HG02588 (cell line): ENCODE measurements at regions not wholly inside any gene's neighbourhood (a gene's known extent, or its start where the extent isn't known, plus 50 kb on each side); places are given as distances from the start of the nearest gene placed in this dataset.
"Not testable (repeated sequence)": the region's sequence is repeated elsewhere in the genome, so short reads cannot be mapped to it uniquely, and the experiment has no call there.

ENCODE experiments used
- ATAC-seq: cut with Tn5 transposase; IDR thresholded peaks from one replicate; pipeline ENCODE4 v1.9.1; 2021; ENCODE audit warnings: mild to moderate bottlenecking, moderate library complexity; ENCODE audit not compliant: unreplicated experiment

DNA sequence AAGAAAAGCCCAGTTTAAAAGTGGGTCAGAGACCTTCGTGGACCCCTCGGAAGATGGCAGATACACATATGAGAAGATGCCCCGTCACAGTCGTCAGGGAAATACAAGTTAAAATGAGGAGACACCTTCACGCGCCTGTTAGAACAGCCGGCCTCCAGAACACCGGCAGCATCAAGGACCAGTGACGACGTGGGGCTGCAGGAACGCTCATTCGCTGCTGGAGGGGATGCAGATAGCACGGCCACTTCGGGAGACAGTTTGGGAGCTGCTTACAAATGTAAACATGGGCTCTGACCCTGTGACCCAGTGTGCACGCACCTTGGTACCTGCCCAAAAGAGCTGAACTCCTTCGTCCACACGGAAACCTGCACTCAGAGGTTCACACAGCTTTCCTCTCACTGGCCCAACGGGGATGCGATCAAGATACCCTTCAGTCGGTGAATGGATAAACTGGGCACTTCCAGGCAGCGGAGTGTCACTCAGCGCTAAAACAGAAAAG lies 83.7 kb upstream of the CTDP1 start:
- ATAC-seq: no peak

DNA sequence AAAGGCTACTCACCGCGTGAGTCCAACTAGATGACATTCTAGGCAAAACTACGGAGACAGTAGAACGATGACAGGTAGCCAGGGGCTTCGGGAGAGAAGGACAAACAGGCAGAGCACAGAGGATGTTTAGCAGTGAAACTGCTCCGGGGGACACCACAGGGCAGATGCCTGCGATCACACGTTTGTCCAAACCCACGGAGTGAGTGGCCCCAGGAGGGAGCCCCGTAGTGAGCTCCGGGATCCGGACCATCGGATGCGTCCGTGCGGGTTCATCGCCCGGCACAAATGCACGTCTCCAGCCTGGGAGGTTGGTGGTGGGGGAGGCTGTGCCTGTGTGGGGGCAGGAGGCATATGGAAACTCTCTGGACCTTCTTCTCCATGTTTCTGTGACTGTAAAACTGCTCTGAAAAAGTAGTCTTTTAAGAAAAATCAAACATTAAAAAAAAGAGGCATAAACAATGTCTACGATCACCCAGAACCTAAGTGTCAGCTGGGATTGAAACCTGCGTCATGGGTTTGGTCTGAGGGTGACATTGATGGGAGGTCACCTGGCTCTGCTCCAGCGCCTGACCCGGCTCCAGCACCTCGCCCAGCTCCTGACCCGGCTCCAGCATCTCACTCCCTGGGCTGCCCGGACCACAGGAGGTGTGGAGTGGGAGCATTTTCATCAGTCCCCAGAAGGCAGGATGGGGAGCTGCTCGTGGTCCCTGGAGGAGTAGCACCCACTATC lies 83.0 kb upstream of the CTDP1 start:
- ATAC-seq: no peak

DNA sequence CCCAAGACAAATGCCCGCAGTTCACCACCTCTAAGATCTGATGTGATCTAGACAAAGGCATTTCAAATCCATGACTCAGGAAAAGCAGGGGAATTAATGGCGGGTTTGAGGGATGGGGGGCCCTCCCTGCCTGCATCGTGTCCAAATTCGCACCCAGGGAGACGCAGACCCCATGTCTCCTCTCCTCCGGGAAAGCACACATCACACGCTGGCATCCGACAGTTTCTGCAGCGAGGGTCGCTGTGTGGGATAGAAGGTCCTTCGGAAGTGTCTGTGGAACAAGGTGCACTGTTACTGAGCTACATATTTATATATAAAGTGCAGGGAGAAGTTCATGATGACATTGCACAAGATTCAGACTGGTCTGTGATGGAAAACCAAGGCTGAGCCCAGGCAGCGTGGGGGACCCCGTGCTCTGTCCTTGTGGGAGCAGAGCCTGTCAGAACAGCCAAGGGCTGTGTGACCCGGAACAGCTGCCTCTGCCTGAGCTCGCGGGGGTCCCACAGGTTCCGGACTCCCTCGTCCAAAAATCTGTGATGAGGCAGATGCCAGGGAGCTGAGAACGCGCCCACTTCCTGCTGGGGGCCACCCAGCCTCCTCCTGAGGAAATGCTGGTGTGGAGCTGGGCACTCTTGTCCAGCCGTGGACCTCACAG lies 82.3 kb upstream of the CTDP1 start:
- no peak for ATAC-seq

DNA sequence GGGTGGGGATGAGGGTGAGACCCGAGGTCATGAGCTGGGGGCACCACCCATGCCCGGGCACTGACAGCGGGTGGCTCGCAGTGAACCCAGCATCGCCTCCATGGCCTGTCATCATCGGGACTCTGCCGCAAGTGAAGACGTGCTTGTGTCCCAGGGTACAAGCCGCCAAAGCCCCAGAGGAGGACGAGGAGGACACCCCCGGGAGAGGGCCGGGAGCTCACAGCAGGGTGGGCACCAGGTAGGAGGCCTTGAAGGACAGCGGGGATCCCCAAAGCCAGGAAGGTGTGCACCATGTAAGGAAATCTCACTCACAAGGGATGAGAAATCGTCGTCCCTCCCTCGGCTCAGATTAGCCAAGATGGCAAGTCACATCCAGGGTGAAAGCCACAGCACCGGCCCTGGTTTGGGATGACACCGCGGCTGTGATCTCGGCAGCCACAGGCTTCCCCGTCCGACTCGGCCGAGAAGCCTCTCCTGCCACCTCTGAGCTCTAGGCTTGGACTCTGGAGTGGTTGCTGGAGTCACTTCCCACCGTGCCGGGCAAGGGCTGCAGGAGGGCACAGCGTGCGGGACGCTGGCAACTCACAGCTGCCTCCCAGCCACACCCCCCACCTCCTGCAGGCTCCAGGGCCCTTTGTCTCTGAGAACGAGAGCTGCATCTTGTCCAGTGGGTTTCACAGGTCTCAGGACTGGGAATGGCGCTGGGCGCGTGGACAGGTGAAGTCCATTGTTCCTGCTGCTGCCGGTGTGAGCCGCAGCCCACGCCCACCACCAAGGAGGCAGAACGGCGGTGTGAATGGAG lies 81.6 kb upstream of the CTDP1 start:
- ATAC-seq: no peak

DNA sequence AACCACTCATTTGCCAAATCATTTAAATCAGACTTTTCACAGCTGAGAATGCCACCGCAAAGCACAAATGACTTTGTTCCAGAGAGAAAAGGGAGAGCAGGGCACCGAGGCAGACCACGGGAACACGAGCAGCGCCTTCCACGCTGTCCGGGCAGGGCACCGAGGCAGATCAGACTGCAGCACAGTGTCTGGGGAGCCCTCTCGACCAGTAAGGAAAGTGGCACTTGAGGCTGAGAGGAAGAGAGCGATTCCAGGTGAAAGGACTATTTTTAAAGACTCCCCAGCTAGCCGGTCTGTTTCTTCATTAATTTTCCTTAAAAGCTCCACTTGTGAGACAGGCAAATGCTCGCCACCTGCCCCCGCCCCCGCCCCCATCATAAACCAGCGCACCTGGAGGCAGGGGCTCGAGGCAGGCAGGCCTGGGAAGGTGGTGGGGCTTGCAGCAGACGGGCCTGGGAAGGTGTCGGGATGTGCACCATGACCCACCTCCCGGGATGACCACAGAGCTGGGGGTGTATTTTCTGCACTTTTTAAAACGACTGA lies 80.9 kb upstream of the CTDP1 start:
- no peak for ATAC-seq

DNA sequence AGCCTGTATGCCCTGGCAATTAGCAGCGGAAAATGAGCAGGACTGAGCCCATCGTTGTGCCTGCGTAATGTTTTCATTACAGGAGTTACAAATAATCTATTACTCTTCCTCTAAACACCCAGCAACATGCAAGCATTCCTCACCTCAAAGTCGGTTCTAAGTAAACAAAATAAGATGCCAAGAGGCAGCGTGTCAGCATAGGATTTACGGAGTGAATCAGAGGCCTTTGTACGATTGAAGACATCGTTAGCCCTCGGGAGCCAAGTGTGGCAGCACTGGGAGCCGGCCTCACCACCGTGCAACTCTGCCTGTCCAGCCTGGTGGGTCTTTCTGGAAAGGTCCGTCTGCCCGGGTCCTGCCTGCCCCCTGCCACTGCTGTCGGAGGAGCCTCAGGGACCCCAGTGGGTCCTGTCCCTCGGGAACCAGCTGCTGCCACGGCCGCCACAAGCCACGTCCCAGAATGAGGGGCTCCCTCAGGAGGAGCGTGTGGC lies 80.1 kb upstream of the CTDP1 start:
- ATAC-seq: no peak

DNA sequence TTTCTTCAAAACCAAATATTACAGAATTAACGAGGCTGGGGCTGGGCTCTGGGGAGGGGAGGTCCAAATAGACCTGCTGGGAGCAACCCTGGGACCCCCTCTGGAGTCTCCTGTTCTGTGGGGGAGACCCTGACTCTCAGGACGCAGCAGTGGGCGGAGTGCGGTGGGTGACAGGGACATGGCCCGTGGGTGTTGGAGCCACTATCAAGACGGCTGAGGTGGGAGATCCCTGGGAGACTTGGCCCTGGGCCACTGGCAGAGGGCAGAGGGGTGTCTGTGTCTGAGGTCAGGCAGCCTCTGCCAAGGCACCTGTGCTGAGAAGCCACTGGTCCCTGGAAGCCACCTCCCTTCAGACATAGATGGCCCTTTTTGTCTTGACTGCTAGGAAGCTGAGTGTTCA lies 79.5 kb upstream of the CTDP1 start:
- no peak for ATAC-seq

DNA sequence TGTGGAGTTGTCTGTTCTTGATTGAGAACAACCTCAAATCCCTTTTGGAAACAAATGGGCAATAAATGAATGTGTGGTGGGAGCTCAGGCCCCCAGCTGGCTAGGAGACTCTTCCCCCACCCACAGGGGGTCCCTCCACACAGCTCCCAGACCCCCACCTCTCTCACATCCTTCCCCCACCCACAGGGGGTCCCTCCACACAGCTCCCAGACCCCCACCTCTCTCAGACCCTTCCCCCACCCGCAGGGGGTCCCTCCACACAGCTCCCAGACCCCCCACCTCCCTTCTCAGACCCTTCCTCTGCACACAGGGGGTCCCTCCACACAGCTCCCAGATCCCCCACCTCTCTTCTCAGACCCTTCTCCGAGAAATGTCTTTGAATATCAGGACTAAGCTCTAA lies 79.0 kb upstream of the CTDP1 start:
- ATAC-seq: no peak

DNA sequence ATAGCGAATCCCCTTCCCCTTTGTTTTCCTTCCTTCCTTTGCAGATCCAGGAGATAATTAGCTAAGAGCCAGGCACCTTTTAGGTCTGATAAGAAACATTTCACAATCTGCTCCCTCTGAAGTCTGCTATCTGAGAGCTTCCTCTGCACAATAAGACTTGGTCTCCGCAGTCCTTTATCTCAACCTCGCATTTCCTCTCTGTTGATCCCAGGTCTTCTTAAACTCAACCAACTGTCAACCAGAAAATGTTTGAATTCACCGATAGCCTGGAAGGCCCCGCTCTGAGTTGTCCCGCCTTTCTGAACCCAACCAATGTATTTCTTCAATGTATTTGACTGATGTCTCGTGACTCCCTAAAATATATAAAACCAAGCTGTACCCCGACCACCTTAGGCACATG lies 78.4 kb upstream of the CTDP1 start:
- no peak for ATAC-seq

DNA sequence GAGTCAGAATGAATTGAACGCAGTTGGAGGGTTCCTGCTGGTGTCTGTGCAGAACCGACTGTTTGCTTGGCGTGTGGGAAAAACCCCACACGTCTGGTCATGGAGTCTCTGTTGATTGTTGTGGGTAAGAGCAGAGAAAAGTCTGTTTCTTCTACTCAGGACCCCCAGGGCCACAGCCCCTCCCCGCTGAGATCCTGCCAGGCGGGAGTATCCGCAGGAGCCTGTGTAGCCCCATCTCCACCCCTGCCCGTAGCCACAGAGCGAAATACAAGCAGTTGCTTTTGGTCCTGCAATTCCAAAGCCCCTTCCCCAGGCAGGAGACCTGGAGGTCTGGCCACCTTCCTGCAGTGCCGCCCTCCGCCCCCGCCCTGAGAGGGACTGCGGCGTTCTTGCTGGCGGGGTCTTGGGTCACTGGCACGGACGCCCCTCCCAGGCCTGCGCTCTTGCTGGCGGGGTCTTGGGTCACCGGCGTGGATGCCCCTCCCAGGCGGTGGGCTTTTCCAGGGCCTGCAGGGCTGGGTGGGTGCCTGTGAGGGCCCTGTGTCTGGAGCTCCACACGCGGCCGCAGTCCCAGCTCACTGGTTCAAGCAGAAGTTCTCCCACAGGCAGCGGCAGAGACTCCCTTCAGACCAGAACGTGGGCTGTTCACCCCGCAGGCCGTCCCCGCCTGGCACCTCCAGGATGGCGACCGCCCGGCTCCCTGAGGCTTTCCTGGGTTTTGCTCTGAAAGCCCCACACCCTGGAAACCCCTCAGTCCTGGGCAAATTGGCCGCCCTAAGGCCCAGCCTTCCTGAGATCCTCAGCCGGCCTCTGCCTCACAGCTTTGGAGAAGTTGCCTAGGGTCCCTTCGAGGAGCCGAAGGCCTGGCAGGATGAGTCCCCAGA lies 76.0 kb upstream of the CTDP1 start:
- no peak for ATAC-seq

DNA sequence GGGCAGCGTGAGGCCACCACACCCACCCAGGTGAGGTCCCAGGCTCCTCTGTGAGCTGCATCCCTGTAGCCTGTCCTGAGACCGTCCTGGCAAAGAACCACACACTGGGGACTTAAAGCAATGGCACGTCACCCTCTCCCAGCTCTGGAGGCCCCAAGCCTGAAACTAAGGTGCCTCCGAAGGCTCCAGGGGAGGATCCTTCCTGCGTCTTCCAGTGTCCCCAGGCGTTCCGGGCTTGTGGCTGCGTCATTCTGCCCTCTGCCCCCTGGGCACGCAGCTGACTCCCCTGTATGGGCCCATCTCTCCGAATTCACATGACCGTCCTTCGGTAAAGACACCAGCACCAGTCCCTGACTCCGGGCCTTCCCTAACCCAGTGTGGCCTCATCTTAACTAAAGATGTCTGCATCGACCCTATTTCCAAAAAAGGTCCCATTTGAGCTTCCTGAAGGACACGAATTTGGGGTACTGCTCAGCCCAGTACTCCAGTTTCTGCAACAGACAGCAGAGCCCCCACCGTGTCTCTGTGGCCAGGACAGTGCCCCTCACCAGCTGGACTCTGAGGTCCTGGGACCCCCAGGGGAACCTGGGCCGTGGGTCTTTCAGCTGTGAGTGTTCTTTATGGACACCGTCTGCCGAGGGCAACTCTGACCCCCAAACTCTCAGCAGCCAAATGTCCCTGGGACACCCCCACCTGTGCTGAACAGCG lies 75.2 kb upstream of the CTDP1 start:
- ATAC-seq: no peak

DNA sequence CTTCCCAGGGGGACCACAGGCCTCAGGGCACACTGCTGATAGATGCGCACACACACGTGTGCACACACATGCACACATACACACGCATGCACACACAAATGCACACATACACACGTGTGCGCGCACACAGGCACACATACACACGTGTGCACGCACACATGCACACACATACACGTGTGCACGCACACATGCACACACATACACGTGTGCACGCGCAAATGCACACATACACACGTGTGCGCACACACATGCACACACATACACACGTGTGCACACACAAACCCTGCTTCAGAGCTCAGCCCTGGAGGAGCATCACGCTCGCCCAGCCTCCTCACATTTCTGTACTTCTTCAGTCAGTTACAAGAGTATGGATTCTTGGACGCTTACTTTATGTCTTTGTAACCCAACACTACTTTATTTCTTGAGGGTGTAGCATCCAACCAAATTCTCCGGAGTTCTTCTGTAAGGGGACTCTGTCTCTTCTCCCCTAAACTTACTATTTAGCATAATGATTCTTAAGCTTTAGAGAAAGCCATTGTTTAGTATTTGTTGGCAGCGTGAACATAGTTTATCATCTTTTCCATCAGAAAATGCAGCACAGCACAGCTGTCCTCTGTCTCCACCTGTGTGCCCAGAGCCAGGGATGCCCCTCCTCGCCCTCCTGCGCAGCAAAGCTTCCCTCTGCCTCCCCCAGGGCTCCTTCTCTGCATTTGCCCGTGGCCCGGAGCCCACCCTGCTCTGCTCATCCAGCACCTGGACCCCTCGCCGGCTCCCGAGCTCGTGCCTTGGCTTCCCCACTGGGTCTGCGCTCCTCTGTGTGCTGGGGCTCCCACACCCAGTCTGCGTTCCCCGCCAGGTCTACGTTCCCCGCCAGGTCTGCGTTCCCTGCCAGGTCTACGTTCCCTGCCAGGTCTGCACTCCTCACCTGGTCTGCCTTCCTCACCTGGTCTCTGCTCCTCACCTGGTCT lies 74.4 kb upstream of the CTDP1 start:
- no peak for ATAC-seq

DNA sequence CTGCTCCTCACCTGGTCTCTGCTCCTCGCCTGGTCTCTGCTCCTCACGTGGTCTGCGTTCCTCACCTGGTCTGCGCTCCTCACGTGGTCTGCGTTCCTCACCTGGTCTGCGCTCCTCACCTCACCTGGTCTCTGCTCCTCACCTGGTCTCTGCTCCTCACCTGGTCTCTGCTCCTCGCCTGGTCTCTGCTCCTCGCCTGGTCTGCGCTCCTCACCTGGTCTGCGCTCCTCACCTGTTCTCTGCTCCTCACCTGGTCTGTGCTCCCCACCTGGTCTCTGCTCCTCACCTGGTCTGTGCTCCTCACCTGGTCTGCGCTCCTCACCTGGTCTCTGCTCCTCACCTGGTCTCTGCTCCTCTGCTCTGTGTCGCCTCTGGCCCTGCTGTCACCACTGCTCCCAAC lies 73.5 kb upstream of the CTDP1 start:
- not testable (repeated sequence) for ATAC-seq

DNA sequence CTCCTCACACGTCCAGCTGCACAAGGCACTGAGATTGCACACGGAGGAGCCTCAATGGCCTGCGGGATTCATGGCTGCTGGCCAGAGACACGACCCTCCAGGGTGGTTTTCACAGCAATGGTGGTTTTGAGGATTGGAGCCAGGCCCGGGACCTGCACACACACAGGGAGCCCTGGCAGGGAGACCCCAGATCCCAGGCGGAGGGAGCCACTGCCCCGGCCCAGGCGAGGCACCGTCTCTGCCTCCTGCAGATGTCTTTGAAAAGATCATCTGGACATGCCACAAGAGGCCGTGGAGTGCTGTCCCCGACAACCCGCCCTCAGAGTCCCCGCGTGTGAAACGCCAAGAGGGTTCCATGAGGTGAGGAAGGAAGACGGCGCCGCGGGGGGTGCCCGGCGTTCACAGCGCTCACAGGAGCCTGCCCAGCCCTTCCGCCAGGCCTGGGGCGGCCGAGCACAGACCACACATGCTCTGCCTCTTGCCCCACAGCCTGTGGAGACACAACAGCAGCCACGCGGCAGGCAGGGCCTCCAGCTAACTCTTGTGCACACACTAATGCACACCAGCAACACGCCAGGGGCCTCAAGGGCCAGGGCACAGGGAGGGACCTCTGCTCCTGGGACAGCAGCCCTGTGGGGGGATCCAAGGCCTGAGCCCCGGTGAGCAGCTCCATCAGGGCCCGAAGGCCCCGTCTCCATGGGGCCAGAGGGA lies 72.8 kb upstream of the CTDP1 start:
- no peak for ATAC-seq

DNA sequence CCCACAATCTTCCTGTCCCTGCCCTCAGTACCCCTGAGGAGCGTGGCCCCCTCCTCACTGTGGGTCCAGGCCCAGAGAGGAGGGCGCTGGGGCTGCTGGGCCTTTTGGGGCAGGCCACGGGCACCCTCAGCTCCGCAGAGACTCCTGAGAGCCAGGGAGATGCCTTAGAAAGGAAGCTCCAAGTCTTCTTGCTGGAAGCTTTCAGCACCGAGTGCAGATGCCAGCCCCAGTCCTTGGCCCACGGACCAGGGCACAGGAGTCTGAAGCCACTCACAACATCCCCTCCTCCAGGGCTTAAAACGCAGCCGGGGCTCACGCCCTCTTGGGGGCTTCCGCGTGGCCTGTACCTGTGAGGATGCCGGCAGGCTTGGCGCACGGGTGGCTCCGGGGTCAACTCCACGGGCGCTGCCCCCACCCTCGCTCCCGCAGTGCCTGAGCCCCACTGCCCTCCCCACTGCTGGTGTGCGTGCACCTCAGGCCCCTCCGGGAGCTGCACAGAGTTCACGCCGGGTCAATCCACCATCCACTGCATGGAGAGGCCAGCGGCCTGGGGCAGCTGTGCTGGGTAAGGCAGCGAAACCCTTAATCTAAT lies 72.1 kb upstream of the CTDP1 start:
- ATAC-seq: no peak

DNA sequence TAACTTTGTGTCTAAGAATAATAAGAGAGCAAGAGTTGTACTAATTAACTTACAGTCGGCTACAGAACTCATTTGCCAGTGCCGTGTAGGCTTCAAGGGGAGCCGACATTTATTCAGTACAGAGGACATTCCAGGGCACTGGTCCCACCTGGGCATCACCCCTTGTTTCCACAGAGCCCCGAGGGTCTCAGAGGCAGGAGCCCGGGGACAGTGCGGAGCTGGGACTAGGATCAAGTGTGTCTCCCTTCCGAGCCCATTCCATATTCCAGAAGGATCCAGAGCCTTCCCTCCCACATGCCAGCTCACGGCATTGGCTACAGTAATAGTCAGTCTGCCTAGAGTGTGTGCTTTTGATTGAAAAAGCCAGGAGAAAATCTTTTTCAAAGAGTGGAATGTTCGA lies 71.5 kb upstream of the CTDP1 start:
- ATAC-seq: no peak

DNA sequence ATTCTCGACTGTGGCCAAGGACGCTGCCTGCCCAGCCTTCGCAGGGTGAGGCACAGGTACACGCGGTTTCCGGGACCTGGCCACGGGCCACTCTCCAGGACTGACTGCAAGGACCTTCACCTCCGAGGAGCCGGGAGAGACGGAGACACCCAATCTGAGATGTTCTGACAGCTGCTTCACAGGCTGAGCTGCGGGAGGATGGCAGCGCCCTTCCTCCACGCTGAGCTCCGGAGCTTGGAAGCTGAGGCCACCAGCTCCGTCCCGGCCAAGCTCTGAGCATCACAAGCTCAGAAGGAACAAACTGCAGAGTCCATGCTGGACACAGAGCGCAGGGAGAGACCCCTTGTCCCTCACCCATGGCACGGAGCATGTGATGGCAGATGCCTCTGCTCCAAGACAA lies 71.1 kb upstream of the CTDP1 start:
- no peak for ATAC-seq
